LHCN-M2 (cell line): ENCODE measurements at regions not wholly inside any gene's neighbourhood (a gene's known extent, or its start where the extent isn't known, plus 50 kb on each side); places are given as distances from the start of the nearest gene placed in this dataset.

Experiments used
- DNase-seq: peaks from one replicate; pipeline ENCODE4 v3.0.0-alpha.2; 2012; ENCODE audit warnings: low read depth

GRCh38 chrX:30504309-30504708 lies 73.3 kb downstream of the TASL start:
- peak; percentile 21 for DNase-seq

DNA sequence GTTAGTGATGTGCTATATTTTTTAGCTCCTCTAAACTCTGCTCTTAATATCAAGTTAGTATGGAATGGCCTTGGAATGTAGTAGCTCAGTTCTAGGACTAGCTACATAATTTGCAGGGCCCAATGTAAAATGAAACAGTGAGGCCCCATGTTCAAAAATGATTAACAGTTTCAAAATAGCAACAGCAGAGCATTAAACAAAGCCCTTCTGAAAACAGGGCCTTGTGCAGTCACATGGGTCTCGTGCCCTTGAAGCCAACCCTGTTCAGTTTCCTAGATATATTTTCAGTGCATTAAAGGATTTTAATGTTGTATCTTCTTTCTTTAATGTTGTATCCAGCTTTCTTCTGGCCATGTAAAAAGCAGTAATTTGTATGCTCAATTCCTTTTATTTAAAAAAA lies 82.1 kb downstream of the TASL start:
- DNase-seq, result no peak

DNA sequence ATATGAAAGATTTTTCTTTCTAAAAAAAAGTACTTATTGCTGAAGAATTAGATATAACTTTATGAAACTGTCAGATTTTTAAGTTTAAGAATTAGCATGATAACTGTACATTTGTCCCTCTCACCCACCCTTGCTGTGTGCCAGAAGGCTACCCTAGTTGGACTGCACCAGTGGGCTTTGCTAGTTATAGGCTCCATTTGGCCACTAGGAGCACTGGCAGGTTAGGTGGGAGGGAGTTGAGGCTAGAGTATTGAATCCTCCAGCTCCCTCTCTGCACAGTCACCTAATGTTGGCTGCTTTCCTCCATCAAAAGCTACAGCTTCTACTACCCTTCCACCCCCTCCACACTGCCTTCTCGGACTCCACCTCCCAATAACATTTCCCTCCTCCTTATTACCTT lies 84.2 kb downstream of the TASL start:
- DNase-seq, result no peak

DNA sequence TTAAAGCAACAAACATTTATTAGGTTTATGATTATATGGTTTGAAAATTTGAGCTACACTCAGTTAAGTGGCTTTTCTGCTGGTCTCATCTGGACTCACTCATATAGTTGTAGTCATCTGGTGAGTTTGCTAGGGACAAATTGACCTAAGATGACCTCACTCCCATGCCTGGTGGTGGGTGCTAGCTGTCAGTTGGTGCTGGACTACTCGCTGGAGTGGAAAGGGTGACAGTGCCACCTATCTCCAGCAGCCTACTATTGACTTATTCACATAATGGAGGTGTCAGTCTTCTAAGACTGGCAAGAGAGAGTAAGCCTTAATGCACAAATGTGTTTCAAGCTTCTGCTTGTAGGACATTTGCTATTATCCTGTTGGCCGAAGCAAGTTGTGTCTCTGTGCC lies 88.2 kb downstream of the TASL start:
- peak; percentile 24 for DNase-seq

DNA sequence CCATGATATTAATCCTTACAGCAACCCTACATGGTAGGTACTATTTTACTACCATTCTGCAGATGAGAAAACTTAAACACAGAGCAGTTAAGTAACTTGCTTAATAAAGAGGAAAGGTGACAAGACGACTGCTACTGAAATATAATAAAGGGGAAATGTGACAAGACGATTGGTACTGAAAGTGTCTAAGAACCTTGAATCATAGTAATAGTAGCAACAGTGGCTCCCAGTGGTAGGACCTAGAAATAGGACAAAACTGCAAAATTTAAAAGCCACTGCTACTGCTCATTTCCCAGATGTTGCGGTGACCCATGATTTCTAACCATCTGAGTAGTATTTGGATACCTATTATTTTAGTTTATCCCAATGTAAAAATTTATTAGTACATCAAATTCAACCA lies 89.5 kb downstream of the TASL start:
- peak; percentile 10 for DNase-seq

- no peak for DNase-seq
Observed at GRCh38 chrX:30483996-30484395, 93.6 kb downstream of the TASL start.

DNA sequence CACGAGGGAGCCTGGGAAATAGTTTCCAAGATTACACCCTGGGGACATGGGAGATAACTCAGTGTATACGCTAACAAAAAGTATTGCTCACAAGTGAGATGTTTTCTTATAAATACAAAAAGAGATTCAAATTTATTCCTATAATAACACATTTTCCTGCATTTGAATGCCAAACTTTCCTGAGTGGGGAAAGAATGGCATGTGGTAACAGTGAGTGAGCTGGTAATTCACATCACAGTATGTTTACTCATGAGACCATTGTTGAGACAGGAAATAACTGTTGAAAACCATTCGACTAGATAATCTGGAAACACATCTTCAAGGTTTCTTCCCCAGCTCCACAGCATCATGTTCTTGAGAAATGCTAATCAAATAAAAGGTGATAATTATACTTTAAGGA lies 109.1 kb downstream of the TASL start:
- no peak for DNase-seq
